ENCODE measurements at regions not wholly inside any gene's neighbourhood (a gene's known extent, or its start where the extent isn't known, plus 50 kb on each side); places are given as distances from the start of the nearest gene placed in this dataset.

- TF ChIP-seq CTCF (IDR thresholded peaks at IDR 0.05) = no peak
- no peak for TF ChIP-seq POLR2A (IDR thresholded peaks at IDR 0.05; ENCODE audit: low read depth)
Observed at GRCh38 chr11:41984023-41984422, 524.6 kb upstream of the LRRC4C start.

Data from esophagus muscularis mucosa (tissue), 3 donors.